Keratinocyte (primary cell): ENCODE measurements at regions not wholly inside any gene's neighbourhood (a gene's known extent, or its start where the extent isn't known, plus 50 kb on each side); places are given as distances from the start of the nearest gene placed in this dataset.

Source experiments
- DNase-seq: peaks from one replicate; pipeline ENCODE4 v3.0.0-alpha.2; 2011; ENCODE audit warnings: low read depth, missing footprints, low spot score
- FAIRE-seq: peaks from 2 replicates; lab custom pipeline; 2011; peaks lifted over from hg19 to GRCh38; lab: Jason Lieb, UNC
- H2AFZ ChIP-seq: 2 replicates; pipeline ENCODE4 v1.6.0; 2012; ENCODE audit warnings: low read length, control low read depth, inconsistent platforms; ENCODE audit not compliant: control insufficient read depth
- H3K27ac ChIP-seq: 2 replicates; pipeline ENCODE4 v1.5.1; 2011; ENCODE audit warnings: low read length; ENCODE audit not compliant: control insufficient read depth, insufficient read depth
- H3K27me3 ChIP-seq: 3 replicates; pipeline ENCODE4 v1.6.0; 2011; ENCODE audit warnings: low read length; ENCODE audit not compliant: control insufficient read depth, insufficient read depth; ENCODE audit errors: extremely low read depth
- H3K36me3 ChIP-seq, 2 experiments: 2 replicates in 1 of 2; 3 replicates in 1 of 2; pipeline ENCODE4 v1.5.1; 2011; ENCODE audit warnings: low read length in 2 of 2, mild to moderate bottlenecking in 1 of 2; ENCODE audit not compliant: control insufficient read depth in 2 of 2, insufficient read depth in 2 of 2; ENCODE audit errors: extremely low read depth in 1 of 2
- H3K4me1 ChIP-seq: 3 replicates; pipeline ENCODE4 v1.5.1; 2011; ENCODE audit warnings: low read length; ENCODE audit not compliant: control insufficient read depth, insufficient read depth; ENCODE audit errors: extremely low read depth
- H3K4me2 ChIP-seq: 3 replicates; pipeline ENCODE4 v1.6.0; 2011; ENCODE audit warnings: low read depth, low read length; ENCODE audit not compliant: control insufficient read depth, insufficient read depth; ENCODE audit errors: extremely low read depth
- H3K4me3 ChIP-seq, 3 experiments: fragments of 200-600 bp in 1 of 3; sonication (generic) in 1 of 3; 2 replicates in 2 of 3; 3 replicates in 1 of 3; pipeline ENCODE4 v1.5.1; 2011 to 2016; ENCODE audit warnings: low read length in 3 of 3, mild to moderate bottlenecking in 3 of 3, control low read depth in 2 of 3, inconsistent platforms in 1 of 3, low read depth in 1 of 3, mixed read lengths in 1 of 3, mixed run types in 1 of 3, moderate library complexity in 1 of 3; ENCODE audit not compliant: control insufficient read depth in 2 of 3, insufficient read depth in 2 of 3; ENCODE audit errors: extremely low read depth in 1 of 3
- H3K79me2 ChIP-seq: 2 replicates; pipeline ENCODE4 v1.6.0; 2012; ENCODE audit warnings: low read length; ENCODE audit not compliant: control insufficient read depth, insufficient read depth
- H3K9ac ChIP-seq: 3 replicates; pipeline ENCODE4 v1.6.0; 2011; ENCODE audit warnings: low read length; ENCODE audit not compliant: control insufficient read depth, insufficient read depth; ENCODE audit errors: extremely low read depth
- H3K9me1 ChIP-seq: 3 replicates; pipeline ENCODE4 v1.6.0; 2011; ENCODE audit warnings: low read length; ENCODE audit not compliant: control insufficient read depth, insufficient read depth; ENCODE audit errors: extremely low read depth
- H3K9me3 ChIP-seq: 2 replicates; pipeline ENCODE4 v1.5.1; 2012; ENCODE audit warnings: low read depth, low read length; ENCODE audit not compliant: control insufficient read depth
- H4K20me1 ChIP-seq: 3 replicates; pipeline ENCODE4 v1.6.0; 2011; ENCODE audit warnings: low read length; ENCODE audit not compliant: control insufficient read depth, insufficient read depth; ENCODE audit errors: extremely low read depth
- CTCF ChIP-seq, 3 experiments: IDR thresholded peaks in 1 of 3; conservative IDR thresholded peaks in 1 of 3; optimal IDR thresholded peaks in 1 of 3; 2 replicates in 2 of 3; 3 replicates in 1 of 3; pipeline versions ENCODE3 to v1.5.1; 2011; ENCODE audit warnings: low read length in 3 of 3, mild to moderate bottlenecking in 3 of 3, moderate library complexity in 2 of 3, control low read depth in 1 of 3, inconsistent platforms in 1 of 3; ENCODE audit not compliant: insufficient read depth in 2 of 3; ENCODE audit errors: extremely low read depth in 1 of 3
- EZH2 ChIP-seq: IDR thresholded peaks from one replicate; pipeline ENCODE4 v1.6.1; 2012; ENCODE audit warnings: inconsistent platforms, mild to moderate bottlenecking, low read length, moderate library complexity
- dilution Hi-C: fragments of 300-500 bp; cut with MboI; formaldehyde crosslinking; loops from one replicate; pipeline ENCODE4 v1.7.0; 2020; ENCODE audit warnings: low sequenced_read_pairs; ENCODE audit not compliant: extremely low pct_ligation_motif_present

- Histone ChIP-seq H4K20me1 (no peaks in the 10 kb centered on the region), H3K9me1 (no peaks in the 10 kb centered on the region), H2AFZ (no peak overlapping the region), H3K27ac (no peak overlapping the region), H3K4me3 (no peak overlapping the region), H3K36me3 (no peaks in the 10 kb centered on the region), H3K9ac (no peak overlapping the region), H3K27me3 (peaks cover 18% of the 10 kb centered on the region), H3K9me3 (no peaks in the 10 kb centered on the region), H3K4me1 (no peaks in the 10 kb centered on the region), H3K79me2 (no peaks in the 10 kb centered on the region), H3K4me2 (no peak overlapping the region)
- no peak for DNase-seq
- FAIRE-seq = no peak
- dilution Hi-C loops = no loop called here
- TF ChIP-seq CTCF (optimal IDR thresholded peaks at IDR 0.05 in 1 of 3, IDR thresholded peaks at IDR 0.05 in 1 of 3, conservative IDR thresholded peaks at IDR 0.05 in 1 of 3; ENCODE audit: extremely low read depth in 1 of 3, insufficient read depth in 2 of 3, low read length in 3 of 3) = no peak
- TF ChIP-seq EZH2 = no peak
Measured at GRCh38 chr5:60208716-60209115, 315.2 kb upstream of the PDE4D start.

- no peak for TF ChIP-seq CTCF (optimal IDR thresholded peaks at IDR 0.05 in 1 of 3, IDR thresholded peaks at IDR 0.05 in 1 of 3, conservative IDR thresholded peaks at IDR 0.05 in 1 of 3; ENCODE audit: extremely low read depth in 1 of 3, insufficient read depth in 2 of 3, low read length in 3 of 3)
- TF ChIP-seq EZH2 = no peak
- Histone ChIP-seq H3K27ac (no peak overlapping the region), H3K4me1 (no peaks in the 10 kb centered on the region), H3K9me3 (no peaks in the 10 kb centered on the region), H3K4me3 (no peak overlapping the region), H3K79me2 (no peaks in the 10 kb centered on the region), H3K36me3 (no peaks in the 10 kb centered on the region), H3K27me3 (peaks cover 18% of the 10 kb centered on the region), H3K9me1 (no peaks in the 10 kb centered on the region), H4K20me1 (no peaks in the 10 kb centered on the region), H3K9ac (no peak overlapping the region), H3K4me2 (no peak overlapping the region), H2AFZ (no peak overlapping the region)
- no peak for DNase-seq
- dilution Hi-C loops = no loop called here
- FAIRE-seq = no peak
Measured at GRCh38 chr5:60207040-60207439, 313.5 kb upstream of the PDE4D start.
